Kidney tubule cell (primary cell): ENCODE measurements at regions not wholly inside any gene's neighbourhood (a gene's known extent, or its start where the extent isn't known, plus 50 kb on each side); places are given as distances from the start of the nearest gene placed in this dataset.
A peak's percentile ranks its signal among the peaks of the same experiment; 100 is the strongest.

Experiments
- DNase-seq: peaks from one replicate; pipeline ENCODE4 v3.0.0-alpha.2; 2018; ENCODE audit warnings: low spot score

DNA sequence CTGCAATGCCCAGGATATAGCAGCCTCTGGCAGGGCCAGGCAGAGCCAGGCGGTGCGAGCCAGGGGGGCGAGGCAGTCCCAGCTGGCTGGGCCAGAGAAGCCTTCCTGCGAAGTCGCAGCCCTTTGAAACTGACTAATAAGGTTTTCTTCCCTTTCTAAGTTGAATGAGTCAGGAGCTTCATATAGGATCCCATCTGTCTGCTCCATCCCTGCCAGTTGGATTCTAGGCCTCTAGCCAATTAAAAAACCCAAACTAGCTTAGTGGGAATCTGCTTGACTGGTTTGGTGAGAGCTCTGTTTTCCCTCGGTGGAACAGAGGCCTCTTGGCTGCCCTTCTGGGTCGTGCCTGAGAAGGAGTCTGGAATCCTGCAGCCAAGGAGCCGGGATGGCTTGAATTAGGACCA, 70.1 kb upstream of the RAPGEF1 start:
- DNase-seq = no peak

GRCh38 chr9:131808291-131808690, 68.4 kb upstream of the RAPGEF1 start:
- no peak for DNase-seq

GRCh38 chr9:131807144-131807983, 67.5 kb upstream of the RAPGEF1 start:
- no peak for DNase-seq

- DNase-seq = no peak
Measured at GRCh38 chr9:131805803-131806202, 65.9 kb upstream of the RAPGEF1 start.

DNA sequence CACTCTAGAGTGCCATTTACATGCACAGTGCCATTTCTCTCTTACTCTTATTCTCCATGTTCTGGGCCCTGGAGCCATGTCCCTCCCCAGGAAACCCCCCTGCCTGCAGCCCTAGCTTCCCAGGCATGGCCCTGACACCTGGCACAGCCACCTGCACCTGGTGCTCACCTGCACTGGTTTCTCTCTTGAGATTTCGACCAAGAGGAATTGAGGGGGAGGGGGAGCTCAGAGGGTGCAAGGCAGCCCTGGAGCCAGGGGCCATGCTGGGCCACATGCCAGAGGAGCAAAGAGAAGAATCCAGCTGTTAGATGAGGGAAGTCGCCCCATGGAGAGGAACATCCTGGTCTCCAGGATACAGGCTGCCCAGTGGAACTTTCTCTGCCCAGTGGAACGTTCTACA, 65.0 kb upstream of the RAPGEF1 start:
- DNase-seq = no peak

DNA sequence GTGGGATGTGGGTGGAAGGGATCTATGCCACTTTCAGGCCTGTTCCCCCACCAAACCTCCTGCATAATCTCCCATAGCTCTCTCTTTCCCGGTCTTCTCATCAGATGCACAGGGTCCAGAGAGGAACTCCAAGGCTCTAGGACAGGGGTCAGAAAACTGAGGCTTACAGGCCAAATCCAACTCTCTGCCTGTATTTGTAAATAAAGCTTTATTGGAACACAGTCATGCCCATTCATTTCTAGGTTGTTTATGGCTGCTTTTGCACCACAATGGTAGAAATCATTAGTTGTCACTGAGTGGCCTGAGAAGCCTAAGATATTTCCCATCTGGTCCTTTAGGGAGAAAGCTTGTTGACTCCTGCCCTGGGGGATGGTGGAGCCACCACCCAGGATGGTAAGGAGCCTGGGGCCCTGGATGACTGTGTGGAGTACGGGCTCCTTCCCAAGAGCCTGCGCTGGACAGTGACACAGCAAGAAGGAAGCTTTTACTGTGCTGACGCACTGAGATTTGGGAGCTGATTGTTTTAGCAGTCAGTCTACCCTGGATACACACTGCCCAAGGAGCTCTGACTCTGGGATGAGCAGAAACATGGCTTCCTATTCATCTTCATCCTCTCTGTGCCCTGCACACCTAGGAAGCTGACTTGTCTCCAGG, 64.0 kb upstream of the RAPGEF1 start:
- no peak for DNase-seq

DNA sequence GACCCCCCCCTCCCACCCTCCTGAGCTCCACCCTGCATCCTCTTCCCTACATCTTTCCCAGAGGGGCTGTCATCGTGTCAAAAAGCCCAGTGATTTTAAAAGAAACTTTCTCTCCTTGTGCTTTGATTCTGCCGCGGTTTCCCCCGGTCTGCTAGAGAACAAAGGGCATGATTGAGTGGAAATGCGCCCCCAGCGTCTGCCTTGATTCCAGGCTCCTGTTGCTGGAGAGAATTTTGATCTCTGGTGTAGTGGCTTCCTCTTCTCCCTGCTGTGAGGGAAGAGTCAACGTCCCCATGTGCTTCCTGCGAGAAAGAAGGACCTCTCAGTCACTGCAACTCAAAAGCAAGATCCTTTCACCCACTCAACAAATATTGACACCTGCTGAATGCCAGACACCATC, 61.9 kb upstream of the RAPGEF1 start:
- no peak for DNase-seq

- DNase-seq = no peak
Measured at GRCh38 chr9:131800843-131801242, 61.0 kb upstream of the RAPGEF1 start.

- DNase-seq = no peak
Measured at GRCh38 chr9:131800366-131800765, 60.5 kb upstream of the RAPGEF1 start.

DNA sequence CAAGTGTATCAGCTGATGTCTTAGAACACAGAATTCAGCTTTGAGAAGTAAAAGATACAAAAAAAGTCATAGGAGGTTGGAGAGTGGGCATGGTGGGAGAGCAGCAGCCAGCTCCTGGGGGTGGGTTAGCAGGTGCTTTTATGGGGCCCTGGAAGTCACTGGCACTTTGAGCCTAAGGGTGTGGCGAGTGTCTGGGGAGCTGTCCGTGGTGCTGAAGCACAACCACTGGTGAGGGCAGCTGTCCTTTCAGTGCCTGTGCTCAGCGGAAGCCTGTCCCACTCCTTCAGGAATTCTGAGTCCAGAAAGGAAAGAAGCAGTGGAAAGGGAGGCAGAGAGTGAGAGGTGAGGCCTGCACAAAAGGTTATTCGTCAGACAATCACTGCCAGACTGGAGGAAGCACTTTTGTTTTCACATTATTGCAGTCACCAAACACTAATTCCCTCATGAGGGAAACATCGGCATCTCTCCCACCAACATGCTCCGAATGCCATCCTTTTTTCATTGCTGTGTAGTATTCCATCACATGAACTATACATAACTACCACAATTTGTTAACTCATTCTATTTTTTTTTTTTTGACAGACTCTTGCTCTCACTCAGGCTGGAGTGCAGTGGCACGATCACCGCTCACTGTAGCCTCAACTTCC, 59.4 kb upstream of the RAPGEF1 start:
- peak; percentile 44 for DNase-seq

- no peak for DNase-seq
Measured at GRCh38 chr9:131798246-131798645, 58.4 kb upstream of the RAPGEF1 start.

- DNase-seq = no peak
Measured at GRCh38 chr9:131794393-131794792, 54.5 kb upstream of the RAPGEF1 start.

GRCh38 chr9:131791542-131792254, 51.8 kb upstream of the RAPGEF1 start:
- DNase-seq = no peak
